Adipocyte (in vitro differentiated cells): ENCODE measurements at regions not wholly inside any gene's neighbourhood (a gene's known extent, or its start where the extent isn't known, plus 50 kb on each side); places are given as distances from the start of the nearest gene placed in this dataset.

Experiments
- DNase-seq: peaks from one replicate; pipeline ENCODE4 v3.0.0-alpha.2; 2015; ENCODE audit warnings: low read depth
- H3K27me3 ChIP-seq: replicated peaks from 2 replicates; pipeline ENCODE4 v1.7.0; 2013; ENCODE audit warnings: mild to moderate bottlenecking, low read length, moderate library complexity; ENCODE audit not compliant: control insufficient read depth, insufficient read depth
- H3K36me3 ChIP-seq: 2 replicates; pipeline ENCODE4 v1.7.0; 2013; ENCODE audit warnings: low read length, mild to moderate bottlenecking, moderate library complexity; ENCODE audit not compliant: control insufficient read depth, insufficient read depth, severe bottlenecking
- H3K4me1 ChIP-seq: 2 replicates; pipeline ENCODE4 v1.7.0; 2013; ENCODE audit warnings: mild to moderate bottlenecking, low read length, moderate library complexity; ENCODE audit not compliant: control insufficient read depth, insufficient read depth
- H3K4me3 ChIP-seq: 2 replicates; pipeline ENCODE4 v1.7.0; 2013; ENCODE audit warnings: mild to moderate bottlenecking, low read length, moderate library complexity
- H3K9ac ChIP-seq: 2 replicates; pipeline ENCODE4 v1.7.0; 2013; ENCODE audit warnings: mild to moderate bottlenecking, low read length, moderate library complexity
- H3K9me3 ChIP-seq: 2 replicates; pipeline ENCODE4 v1.7.0; 2013; ENCODE audit warnings: mild to moderate bottlenecking, low read length, moderate library complexity; ENCODE audit not compliant: control insufficient read depth

DNA sequence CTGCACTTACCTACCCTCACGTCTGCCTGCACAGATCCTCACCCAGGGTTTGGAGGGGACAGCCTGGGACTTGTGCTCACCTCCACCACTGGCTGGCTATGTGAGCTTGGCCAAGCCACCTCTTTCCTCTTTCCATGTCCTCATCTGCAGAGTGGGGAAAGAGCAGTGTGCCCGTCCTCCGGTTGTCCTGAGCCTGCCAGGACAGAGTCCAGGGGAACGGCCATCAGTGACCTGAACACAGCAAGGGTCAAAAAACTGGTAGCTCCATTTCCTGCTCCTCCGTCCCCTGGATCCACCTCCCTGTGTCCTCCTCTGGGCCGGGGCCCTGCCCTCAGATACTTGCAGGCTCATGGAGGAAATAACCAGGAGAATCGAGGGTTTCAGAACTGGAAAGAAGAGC, 187.7 kb downstream of the OLFM1 start:
- Histone ChIP-seq H3K4me1 (no peaks in the 10 kb centered on the region), H3K36me3 (no peaks in the 10 kb centered on the region), H3K4me3 (no peak overlapping the region), H3K9me3 (no peaks in the 10 kb centered on the region), H3K27me3 (peaks cover 60% of the 10 kb centered on the region), H3K9ac (no peak overlapping the region)
- DNase-seq: no peak

DNA sequence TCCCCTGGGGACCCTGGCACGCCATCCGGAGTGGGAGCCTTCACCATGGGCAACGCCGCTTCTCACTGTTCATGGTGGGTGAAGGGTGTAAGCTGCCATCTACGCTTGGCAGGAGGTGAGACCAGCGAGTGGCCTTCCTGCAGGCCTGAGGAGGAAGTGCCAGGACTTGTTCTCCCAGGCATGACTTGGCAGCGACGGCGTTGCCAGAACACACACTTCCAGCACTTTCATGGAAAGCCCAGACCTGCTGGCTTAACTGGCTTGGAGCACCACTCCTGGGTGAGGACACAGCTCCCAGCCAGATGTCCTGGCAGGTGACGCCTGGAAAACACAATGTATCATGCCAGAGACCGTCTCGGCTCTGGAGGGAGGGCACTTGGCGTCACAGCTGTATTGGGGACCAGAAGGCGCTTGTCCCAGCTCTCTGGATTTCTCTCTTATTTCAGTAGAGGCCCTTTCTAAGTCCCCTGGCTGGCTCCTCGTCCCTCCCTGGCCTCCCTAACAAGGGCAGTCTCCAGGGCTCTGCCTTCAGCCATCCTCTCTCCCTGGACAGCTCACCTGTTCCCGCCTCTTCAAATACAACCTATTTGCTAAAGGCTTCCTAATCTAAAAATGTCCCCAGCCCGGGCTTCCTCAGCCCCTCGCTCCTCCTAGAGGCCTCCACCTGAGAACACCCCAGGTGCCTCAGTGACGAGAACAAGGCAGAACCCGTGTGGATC, 188.3 kb downstream of the OLFM1 start:
- Histone ChIP-seq H3K4me1 (no peaks in the 10 kb centered on the region), H3K36me3 (no peaks in the 10 kb centered on the region), H3K9me3 (no peaks in the 10 kb centered on the region), H3K9ac (no peak overlapping the region), H3K27me3 (peaks cover 64% of the 10 kb centered on the region), H3K4me3 (no peak overlapping the region)
- no peak for DNase-seq

DNA sequence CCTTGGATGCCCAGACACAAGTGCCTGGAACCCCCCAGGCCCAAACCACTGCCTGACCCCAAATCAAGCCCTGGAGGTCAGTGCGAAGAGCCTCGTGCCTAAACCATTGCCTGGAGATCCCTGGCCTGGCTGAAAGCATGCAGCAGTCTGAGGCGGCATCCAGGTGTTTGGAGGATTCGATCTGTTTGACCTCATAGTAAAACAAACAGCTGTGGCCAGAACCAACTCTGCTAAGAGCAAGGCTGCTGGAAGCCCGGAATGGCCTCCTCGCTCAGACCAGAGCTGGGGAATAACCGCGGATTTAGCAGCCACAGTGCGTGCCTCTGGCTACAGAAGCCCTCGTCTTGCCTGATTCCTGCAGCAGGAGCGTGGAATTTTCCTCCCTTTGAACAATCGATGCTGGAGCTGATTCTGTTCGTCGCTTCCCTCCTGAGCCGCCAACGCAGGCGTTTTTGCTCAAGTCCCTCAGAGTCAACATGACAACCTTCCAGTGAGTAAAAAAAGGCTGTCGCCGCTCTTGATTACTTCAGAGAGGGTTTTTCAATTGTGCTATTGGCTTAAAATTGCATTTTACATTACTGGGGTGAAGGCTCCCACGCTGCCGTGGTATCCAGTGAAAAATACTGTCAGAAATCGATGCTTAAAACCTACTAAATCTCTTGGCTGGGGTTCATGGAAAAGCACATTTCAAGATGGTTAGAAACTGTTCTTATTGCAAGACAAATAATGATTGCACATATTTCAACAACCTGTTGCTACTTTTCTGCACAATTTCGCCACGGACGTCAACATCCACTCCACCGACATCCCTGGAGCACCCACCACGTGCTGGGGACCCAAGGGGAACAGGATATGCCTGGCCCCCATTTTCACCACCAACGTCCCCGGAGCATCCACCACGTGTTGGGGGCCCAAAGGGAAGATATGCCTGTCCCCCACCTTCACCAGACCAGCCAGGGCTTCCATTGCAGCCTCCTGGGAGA, 190.0 kb downstream of the OLFM1 start:
- no peak for DNase-seq
- H3K4me3 ChIP-seq: no peak overlapping the region
- no peak overlapping the region for H3K9ac ChIP-seq
- peaks cover 69% of the 10 kb centered on the region for H3K27me3 ChIP-seq
- H3K36me3 ChIP-seq: no peaks in the 10 kb centered on the region
- H3K9me3 ChIP-seq: no peaks in the 10 kb centered on the region
- H3K4me1 ChIP-seq: no peaks in the 10 kb centered on the region

DNA sequence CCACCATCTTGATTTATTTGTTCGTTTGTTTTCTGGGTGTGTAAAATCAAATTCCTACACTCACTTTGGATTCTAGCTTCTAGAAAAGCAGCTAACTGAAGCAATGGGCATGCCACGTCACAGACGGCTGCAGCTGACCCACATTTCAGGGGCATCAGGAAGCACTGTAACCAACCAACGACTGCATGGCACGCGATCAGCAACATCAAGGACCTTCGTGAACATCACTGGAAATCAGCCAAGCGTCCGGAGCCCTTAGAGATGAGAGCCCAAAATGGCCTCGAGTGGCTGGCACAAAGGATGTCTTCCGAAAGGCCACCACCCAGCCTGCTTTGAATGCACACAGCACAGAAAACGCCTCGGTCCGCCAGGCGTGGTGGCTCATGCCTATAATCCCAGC, 191.1 kb downstream of the OLFM1 start:
- DNase-seq: no peak
- no peaks in the 10 kb centered on the region for H3K4me1 ChIP-seq
- no peak overlapping the region for H3K4me3 ChIP-seq
- H3K27me3 ChIP-seq: peaks cover 64% of the 10 kb centered on the region
- H3K9ac ChIP-seq: no peak overlapping the region
- H3K36me3 ChIP-seq: no peaks in the 10 kb centered on the region
- H3K9me3 ChIP-seq: no peaks in the 10 kb centered on the region

DNA sequence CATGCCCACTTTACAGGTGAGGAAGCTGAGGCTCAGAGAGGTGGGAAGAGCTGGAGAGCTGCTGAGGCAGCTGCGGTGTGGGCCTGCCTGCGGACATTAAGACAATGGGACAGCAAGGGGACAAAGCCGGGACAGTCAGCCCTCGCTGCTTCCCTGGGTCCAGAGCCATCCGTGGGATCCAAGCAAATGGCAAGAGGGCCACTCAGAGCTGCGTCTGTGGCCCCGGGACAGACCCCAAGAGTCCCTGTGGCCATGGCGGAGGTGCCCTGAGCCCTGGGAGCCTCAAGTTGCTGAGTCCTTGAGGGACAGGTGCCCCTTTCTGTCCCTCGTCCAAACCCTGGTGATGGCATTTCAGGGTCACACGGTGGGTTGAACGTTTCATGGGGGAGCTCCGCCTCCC, 191.9 kb downstream of the OLFM1 start:
- Histone ChIP-seq H3K27me3 (peaks cover 59% of the 10 kb centered on the region), H3K4me1 (no peaks in the 10 kb centered on the region), H3K36me3 (no peaks in the 10 kb centered on the region), H3K4me3 (no peak overlapping the region), H3K9ac (no peak overlapping the region), H3K9me3 (no peaks in the 10 kb centered on the region)
- DNase-seq: no peak

DNA sequence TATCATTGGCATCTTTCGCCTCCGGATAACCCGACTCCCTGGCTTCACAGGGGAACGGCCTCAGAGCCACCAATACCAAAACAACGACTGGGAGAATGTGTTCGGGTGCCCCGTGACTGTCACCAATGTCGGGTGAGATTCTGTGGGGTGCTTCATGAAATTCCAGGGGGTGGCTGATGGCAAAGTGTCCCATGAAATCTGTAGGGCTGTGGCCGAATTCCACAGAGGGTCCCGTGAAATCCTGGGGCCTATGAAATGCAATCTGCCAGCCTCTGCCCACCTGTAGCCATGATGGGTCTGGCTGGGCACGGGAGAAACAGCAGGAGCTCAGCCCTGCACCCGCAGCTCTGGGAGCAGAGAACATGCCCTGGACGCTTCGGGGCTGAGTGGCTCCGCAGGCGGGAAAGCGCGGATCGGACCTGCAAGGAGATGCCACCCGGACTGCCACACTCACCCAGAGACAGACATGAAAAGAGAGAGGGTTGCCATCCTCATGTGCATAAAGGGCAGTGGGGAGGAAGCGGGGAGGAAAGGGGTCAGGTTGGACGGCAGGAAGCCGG, 192.4 kb downstream of the OLFM1 start:
- no peaks in the 10 kb centered on the region for H3K9me3 ChIP-seq
- no peaks in the 10 kb centered on the region for H3K36me3 ChIP-seq
- peaks cover 54% of the 10 kb centered on the region for H3K27me3 ChIP-seq
- H3K4me3 ChIP-seq: no peak overlapping the region
- no peaks in the 10 kb centered on the region for H3K4me1 ChIP-seq
- H3K9ac ChIP-seq: no peak overlapping the region
- no peak for DNase-seq

DNA sequence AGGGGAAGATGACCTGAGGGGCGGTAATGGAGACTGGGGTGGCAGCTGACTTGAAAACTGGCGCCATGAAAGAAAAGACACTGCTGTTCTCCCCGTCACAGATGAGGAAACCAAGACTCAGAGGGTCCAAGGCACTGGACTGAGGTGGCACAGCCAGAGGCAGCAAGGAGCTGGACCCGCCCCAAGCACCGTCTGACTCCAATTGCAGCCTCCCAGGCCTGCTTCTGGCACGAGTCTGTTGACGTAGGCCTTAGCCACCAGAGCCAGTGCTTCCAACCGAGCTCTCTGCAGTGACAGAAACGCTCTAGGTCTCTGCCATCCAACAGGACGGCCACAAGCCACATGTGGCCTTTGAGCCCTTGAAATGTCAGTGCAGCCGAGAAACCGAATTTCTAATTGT, 193.2 kb downstream of the OLFM1 start:
- no peak overlapping the region for H3K4me3 ChIP-seq
- no peak for DNase-seq

DNA sequence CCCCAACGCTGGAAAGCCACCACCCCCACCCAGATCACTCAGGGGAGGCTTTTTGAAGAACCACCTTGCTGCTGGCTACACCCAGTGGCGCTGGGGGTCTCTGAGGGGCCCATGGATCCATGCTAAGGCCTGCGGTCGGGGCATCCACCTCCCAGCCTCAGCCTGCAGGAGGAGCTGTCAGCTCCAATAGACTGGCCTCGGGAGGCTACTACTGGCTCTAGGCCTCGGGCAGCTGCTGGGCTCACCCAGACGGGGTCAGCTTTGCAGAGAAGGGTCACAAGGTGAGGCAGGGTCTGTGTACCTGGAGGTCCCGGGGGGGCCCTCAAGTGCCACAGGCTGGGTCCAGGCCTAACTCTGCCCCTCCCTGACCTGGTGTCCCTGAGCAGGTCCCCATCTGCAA, 193.7 kb downstream of the OLFM1 start:
- Histone ChIP-seq H3K9me3 (no peaks in the 10 kb centered on the region), H3K36me3 (no peaks in the 10 kb centered on the region), H3K4me1 (no peaks in the 10 kb centered on the region), H3K9ac (no peak overlapping the region), H3K27me3 (peaks cover 41% of the 10 kb centered on the region), H3K4me3 (no peak overlapping the region)
- no peak for DNase-seq

More for the DNA sequence above, 193.2 kb downstream of the OLFM1 start:
- no peaks in the 10 kb centered on the region for H3K4me1 ChIP-seq
- no peaks in the 10 kb centered on the region for H3K9me3 ChIP-seq
- H3K27me3 ChIP-seq: peaks cover 46% of the 10 kb centered on the region
- H3K9ac ChIP-seq: no peak overlapping the region
- no peaks in the 10 kb centered on the region for H3K36me3 ChIP-seq

DNA sequence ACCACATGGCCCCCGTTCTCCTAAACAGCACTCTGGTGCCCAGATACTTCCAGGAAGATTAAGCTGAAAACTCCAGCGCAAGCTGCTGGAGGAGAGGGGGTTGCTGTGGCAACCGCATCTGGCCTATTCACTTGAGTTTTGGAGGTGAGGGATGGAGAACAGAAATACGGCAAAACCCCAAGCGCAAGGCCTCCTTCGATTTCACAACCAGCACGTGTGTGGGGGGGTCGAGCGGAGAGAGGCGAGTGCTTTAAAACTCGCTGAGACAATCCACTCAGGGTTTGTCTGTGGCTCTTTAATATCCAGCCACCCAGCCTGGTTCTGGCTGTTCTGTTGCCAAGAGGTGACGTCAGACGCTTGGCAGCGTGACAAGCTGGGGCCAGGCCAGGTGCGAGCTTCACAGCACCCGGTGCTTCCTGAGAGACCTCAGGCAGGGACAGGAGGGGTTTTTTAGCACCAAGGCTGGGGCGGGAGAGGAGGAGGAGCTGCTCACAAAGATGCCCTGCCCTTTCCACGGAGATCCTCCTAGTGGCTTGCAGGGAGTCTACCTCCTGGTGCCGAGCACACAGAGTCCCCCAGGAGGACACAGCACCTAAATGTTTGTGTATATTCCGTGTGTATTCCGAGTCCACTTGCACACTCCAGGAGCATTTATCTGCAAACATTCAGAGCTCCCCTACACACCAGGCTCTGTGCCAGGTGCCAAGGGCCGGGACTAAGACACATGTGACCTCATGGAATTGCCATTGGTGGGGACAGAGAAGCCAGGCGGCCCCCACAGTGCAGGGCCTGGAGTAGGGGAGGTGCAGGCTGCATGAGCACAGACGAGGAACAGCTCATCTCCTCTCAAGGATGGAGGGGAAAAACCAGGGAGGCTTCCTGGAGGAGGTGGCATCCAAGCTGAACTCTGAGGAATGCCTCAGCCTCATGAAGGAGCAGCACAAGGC, 194.6 kb downstream of the OLFM1 start:
- Histone ChIP-seq H3K27me3 (peaks cover 40% of the 10 kb centered on the region), H3K36me3 (no peaks in the 10 kb centered on the region), H3K4me1 (no peaks in the 10 kb centered on the region), H3K9me3 (no peaks in the 10 kb centered on the region), H3K4me3 (no peak overlapping the region), H3K9ac (no peak overlapping the region)
- no peak for DNase-seq

DNA sequence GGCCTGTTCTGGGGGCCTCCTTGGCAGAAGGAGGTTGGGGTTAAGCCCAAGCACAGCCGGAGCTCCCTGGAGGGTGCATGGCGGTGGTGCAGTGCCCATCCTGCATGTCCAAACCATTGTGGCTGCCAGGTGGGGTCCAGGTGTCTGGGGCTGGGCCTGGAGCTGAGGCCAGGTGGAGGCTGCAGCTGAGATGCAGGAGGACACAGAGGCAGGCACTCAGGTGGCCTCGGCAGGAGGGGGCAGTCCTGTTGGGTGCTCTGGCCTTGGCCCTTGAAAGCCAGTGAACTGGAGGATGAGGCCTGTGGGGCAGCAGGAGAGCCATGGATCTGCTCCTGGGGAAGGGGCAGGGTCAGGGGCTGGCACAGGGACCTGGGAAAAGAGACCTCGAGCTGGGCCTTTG, 195.3 kb downstream of the OLFM1 start:
- H3K4me3 ChIP-seq: no peak overlapping the region
- no peak for DNase-seq
- H3K27me3 ChIP-seq: peaks cover 39% of the 10 kb centered on the region
- no peaks in the 10 kb centered on the region for H3K4me1 ChIP-seq
- H3K9ac ChIP-seq: no peak overlapping the region
- H3K9me3 ChIP-seq: no peaks in the 10 kb centered on the region
- no peaks in the 10 kb centered on the region for H3K36me3 ChIP-seq
